Thymus (tissue), 11 donors: ENCODE measurements at regions not wholly inside any gene's neighbourhood (a gene's known extent, or its start where the extent isn't known, plus 50 kb on each side); places are given as distances from the start of the nearest gene placed in this dataset.
A peak's percentile ranks its signal among the peaks of the same experiment; 100 is the strongest.
"Not testable (repeated sequence)": the region's sequence is repeated elsewhere in the genome, so short reads cannot be mapped to it uniquely, and the experiment has no call there.

Source experiments
- DNase-seq, 9 donors: peaks; one replicate each; pipeline ENCODE4 v3.0.0-alpha.2; 2013; ENCODE audit warnings: low spot score in 9 of 9, low read depth in 6 of 9, missing footprints in 1 of 9
- H3K27ac ChIP-seq, 2 donors: one replicate each; pipeline ENCODE4 v1.5.1; 2013; ENCODE audit warnings: control low read depth in 1 of 2, low read depth in 1 of 2, low read length in 1 of 2, mild to moderate bottlenecking in 1 of 2, moderate library complexity in 1 of 2
- H3K27me3 ChIP-seq, 2 donors: one replicate each; pipeline ENCODE4 v1.5.1; 2013; ENCODE audit warnings: low read length in 1 of 2; ENCODE audit not compliant: control insufficient read depth in 2 of 2, insufficient read depth in 1 of 2
- H3K36me3 ChIP-seq, 2 donors: one replicate each; pipeline ENCODE4 v1.5.1; 2013; ENCODE audit warnings: low read length in 1 of 2, mild to moderate bottlenecking in 1 of 2, moderate library complexity in 1 of 2; ENCODE audit not compliant: control insufficient read depth in 2 of 2, insufficient read depth in 2 of 2
- H3K4me1 ChIP-seq, 2 donors: one replicate each; pipeline ENCODE4 v1.5.1; 2013; ENCODE audit warnings: low read length in 2 of 2; ENCODE audit not compliant: control insufficient read depth in 2 of 2, insufficient read depth in 2 of 2
- H3K4me3 ChIP-seq, 2 donors: one replicate each; pipeline ENCODE4 v1.5.1; 2013; ENCODE audit warnings: low read length in 2 of 2, control low read depth in 1 of 2, mild to moderate bottlenecking in 1 of 2
- H3K9me3 ChIP-seq, 2 donors: one replicate each; pipeline ENCODE4 v1.5.1; 2013; ENCODE audit warnings: low read length in 1 of 2, mild to moderate bottlenecking in 1 of 2; ENCODE audit not compliant: control insufficient read depth in 2 of 2, insufficient read depth in 1 of 2
- WGBS: extraction: QIAGEN DNeasy Blood & Tissue Kit; methylation state at CpG from one replicate; pipeline ENCODE4 v1.1.7; 2013; 5-methylcytosine and 5-hydroxymethylcytosine counted together
- donor health status: healthy.

DNA sequence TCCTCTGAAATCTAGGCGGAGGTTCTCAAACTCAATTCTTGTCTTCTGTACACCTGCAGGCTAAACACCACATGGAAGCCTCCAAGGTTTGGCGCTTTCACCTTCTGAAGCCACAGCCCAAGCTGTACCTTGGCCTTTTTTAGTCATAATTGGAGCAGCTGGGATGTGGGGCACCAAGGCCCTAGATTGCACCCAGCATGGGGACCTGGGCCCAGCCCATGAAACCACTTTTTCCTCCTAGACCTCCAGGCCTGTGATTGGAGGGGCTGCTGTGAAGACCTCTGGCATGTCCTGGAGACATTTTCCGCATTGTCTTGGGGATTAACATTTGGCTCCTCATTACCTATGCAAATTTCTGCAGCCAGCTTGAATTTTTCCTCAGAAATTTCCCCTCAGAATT, 181.0 kb downstream of the TYW3 start:
- Histone ChIP-seq H3K27me3 (no peaks in the 10 kb centered on the region), H3K4me3 (no peak overlapping the region), H3K36me3 (no peaks in the 10 kb centered on the region), H3K9me3 (no peaks in the 10 kb centered on the region), H3K27ac (no peak overlapping the region), H3K4me1 (no peaks in the 10 kb centered on the region)
- 77% methylated on average over 3 of the region's 3 CpGs for WGBS
- DNase-seq = no peak

DNA sequence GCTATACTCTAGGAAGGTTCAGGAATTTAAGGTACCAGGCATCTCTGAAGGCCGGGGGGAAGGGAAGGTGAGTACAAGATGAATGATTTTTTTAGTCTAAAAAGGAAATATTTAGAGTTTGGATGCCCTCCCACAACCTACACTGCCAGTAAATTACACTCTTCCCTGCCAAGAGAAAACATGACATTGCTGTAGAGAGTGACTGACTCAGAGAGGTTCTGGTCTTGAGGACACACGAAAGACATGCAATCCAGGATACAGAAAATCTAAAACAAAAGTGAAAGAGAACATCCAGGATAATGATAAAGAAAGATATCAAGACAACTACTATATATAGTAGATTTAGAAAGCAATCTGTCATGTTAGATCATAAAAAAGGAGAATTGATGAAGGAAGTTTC, 200.5 kb downstream of the TYW3 start:
- Histone ChIP-seq H3K4me3 (no peak overlapping the region), H3K9me3 (no peaks in the 10 kb centered on the region), H3K36me3 (no peaks in the 10 kb centered on the region), H3K27ac (no peak overlapping the region), H3K27me3 (no peaks in the 10 kb centered on the region), H3K4me1 (no peaks in the 10 kb centered on the region)
- 83% methylated on average over 2 of the region's 2 CpGs for WGBS
- no peak for DNase-seq

DNA sequence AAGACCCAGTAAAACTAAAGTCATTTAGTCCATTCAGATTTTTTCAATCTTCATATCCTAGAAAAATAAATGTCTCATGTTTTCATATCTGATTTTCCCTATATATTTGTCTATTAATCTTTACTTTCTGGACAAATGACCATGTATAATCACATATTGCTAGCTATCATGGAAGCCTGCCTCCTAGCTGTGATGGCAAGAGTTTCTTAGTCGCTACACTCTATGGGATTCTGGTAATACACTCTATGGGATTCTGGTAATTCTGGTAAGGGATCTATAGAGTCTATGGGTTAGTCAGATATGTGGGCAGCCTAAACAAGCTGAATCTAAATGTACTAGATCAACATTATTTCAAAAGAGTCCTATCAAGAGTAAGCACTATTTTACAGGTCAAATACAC, 198.7 kb upstream of the LHX8 start:
- DNase-seq = no peak
- Histone ChIP-seq H3K4me3 (no peak overlapping the region), H3K36me3 (no peaks in the 10 kb centered on the region), H3K9me3 (no peaks in the 10 kb centered on the region), H3K27ac (no peak overlapping the region), H3K4me1 (no peaks in the 10 kb centered on the region), H3K27me3 (no peaks in the 10 kb centered on the region)
- WGBS = 92% methylated on average over 1 of the region's 1 CpG

DNA sequence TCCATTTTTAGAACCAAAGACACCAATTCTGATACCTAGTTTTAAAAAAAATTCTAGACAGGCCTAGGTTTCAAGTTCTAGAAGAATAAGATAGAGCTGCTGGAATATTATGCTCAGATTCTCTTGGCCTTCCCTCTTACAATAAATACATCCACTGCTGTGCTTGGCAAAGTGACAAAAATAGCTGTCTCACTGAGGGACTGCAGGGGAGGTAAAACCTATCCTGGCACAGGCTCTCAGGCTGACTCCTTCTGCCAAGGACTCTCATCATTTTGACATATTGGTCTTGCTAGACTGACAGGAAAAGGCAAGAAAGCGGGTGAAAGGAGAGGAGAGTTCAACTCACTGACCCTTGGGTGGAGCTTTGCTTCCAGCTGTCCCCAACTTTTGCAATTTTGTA, 197.0 kb upstream of the LHX8 start:
- peak in 1 of 9 donors; percentile 6 for DNase-seq

GRCh38 chr1:74943046-74943445, 191.1 kb upstream of the LHX8 start:
- Histone ChIP-seq H3K27ac (no peak overlapping the region), H3K9me3 (no peaks in the 10 kb centered on the region), H3K4me3 (no peak overlapping the region), H3K4me1 (no peaks in the 10 kb centered on the region), H3K27me3 (no peaks in the 10 kb centered on the region), H3K36me3 (no peaks in the 10 kb centered on the region)
- DNase-seq = no peak
- WGBS = 84% methylated on average over 1 of the region's 1 CpG

More for the DNA sequence above, 197.0 kb upstream of the LHX8 start:
- H3K4me3 ChIP-seq = no peak overlapping the region
- no peaks in the 10 kb centered on the region for H3K9me3 ChIP-seq
- H3K36me3 ChIP-seq = no peaks in the 10 kb centered on the region
- H3K4me1 ChIP-seq = no peaks in the 10 kb centered on the region
- H3K27ac ChIP-seq = no peak overlapping the region
- WGBS = 32% methylated on average over 1 of the region's 1 CpG
- H3K27me3 ChIP-seq = no peaks in the 10 kb centered on the region

- no peaks in the 10 kb centered on the region for H3K9me3 ChIP-seq
- no peak overlapping the region for H3K4me3 ChIP-seq
- no peak overlapping the region for H3K27ac ChIP-seq
- no peaks in the 10 kb centered on the region for H3K27me3 ChIP-seq
- no peaks in the 10 kb centered on the region for H3K4me1 ChIP-seq
- WGBS = 76% methylated on average over 2 of the region's 2 CpGs
- H3K36me3 ChIP-seq = no peaks in the 10 kb centered on the region
- no peak for DNase-seq
Measured at GRCh38 chr1:74946388-74946787, 187.8 kb upstream of the LHX8 start.

DNA sequence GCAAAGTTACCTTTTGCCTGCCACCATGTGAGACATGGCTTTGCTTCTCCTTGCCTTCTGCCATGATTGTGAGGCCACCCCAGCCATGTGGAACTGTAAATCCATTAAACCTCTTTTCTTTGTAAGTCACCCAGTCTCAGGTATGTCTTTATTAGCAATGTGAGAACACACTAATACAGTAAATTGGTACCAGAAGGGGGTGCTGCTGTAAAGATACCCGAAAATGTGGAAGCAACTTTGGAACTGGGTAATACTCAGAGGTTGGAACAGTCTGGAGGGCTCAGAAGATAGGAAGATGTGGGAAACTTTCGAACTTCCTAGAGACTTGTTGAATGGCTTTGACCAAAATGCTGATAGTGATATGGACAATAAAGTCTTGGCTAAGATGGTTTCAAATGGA, 184.8 kb upstream of the LHX8 start:
- not testable (repeated sequence) for H3K4me1 ChIP-seq, H3K27ac ChIP-seq, DNase-seq, H3K27me3 ChIP-seq, H3K4me3 ChIP-seq, H3K36me3 ChIP-seq, H3K9me3 ChIP-seq
- 54% methylated on average over 2 of the region's 2 CpGs for WGBS

DNA sequence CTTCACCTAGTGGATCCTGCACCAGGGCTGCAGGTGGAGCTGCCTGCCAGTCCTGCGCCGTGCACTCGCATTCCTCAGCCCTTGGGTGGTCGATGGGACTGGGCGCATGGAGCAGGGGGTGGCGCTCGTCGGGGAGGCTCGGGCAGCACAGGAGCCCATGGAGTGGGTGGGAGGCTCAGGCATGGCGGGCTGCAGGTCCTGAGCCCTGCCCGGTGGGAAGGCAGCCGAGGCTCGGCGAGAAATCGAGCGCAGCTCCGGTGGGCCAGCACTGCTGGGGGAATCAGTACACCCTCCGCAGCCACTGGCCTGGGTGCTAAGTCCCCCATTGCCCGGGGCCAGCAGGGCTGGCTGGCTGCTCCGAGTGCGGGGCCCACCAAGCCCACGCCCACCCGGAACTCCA, 182.2 kb upstream of the LHX8 start:
- not testable (repeated sequence) for H3K9me3 ChIP-seq, H3K27me3 ChIP-seq, DNase-seq, H3K36me3 ChIP-seq, H3K27ac ChIP-seq, H3K4me1 ChIP-seq, H3K4me3 ChIP-seq
- WGBS = 97% methylated on average over 21 of the region's 23 CpGs

DNA sequence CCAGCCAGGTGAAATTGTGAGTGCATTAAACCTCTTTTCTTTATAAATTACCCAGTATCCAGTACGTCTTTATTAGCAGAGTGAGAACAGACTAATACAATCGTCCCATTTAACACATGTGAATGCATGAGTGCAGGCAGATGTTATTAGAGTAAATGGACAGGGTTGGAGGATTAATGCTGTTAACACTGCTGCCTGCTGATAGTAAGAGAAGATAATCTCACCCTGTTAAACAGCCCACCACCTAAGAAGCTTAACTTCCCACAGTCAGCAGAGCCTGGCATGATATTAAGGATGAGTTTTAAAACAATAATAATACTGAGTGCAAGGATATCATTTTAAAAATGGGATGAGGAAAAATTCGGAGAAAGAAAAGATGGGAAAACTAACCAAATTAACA, 181.4 kb upstream of the LHX8 start:
- WGBS = 87% methylated on average over 3 of the region's 3 CpGs
- no peaks in the 10 kb centered on the region for H3K9me3 ChIP-seq
- no peaks in the 10 kb centered on the region for H3K36me3 ChIP-seq
- H3K27me3 ChIP-seq = no peaks in the 10 kb centered on the region
- H3K27ac ChIP-seq = no peak overlapping the region
- H3K4me3 ChIP-seq = no peak overlapping the region
- H3K4me1 ChIP-seq = no peaks in the 10 kb centered on the region
- no peak for DNase-seq

DNA sequence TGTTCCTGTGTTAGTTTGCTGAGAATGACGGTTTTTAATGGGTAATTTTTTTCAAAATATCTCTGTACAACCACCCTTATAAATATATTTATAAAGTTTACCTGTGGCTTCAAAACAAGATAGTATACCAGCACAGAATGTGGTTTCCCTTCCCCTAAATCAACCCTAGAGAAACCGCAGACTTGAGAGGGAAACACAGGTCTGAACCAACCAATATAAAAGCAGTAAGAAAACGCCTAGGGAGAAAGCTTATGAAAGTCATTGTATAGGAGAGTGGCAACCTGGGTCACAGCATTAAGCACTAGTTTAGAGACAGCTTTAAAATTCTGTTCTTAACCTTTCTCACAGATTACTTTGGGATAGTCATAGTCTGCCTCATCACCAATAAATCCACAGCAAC, 180.6 kb upstream of the LHX8 start:
- Histone ChIP-seq H3K4me3 (no peak overlapping the region), H3K27me3 (no peaks in the 10 kb centered on the region), H3K4me1 (no peaks in the 10 kb centered on the region), H3K9me3 (no peaks in the 10 kb centered on the region), H3K27ac (no peak overlapping the region), H3K36me3 (no peaks in the 10 kb centered on the region)
- no peak for DNase-seq
- WGBS = 63% methylated on average over 3 of the region's 3 CpGs
